H1 (cell line): ENCODE measurements at regions not wholly inside any gene's neighbourhood (a gene's known extent, or its start where the extent isn't known, plus 50 kb on each side); places are given as distances from the start of the nearest gene placed in this dataset.

Experiments
- CTCF ChIA-PET: fragments of 300-600 bp; sonication (Branson Sonifier 250); formaldehyde crosslinking; loops from one replicate; lab custom pipeline; 2021; ENCODE audit not compliant: partially characterized antibody; lab: Charles Lee
- POLR2A ChIA-PET: fragments of 300-600 bp; sonication (Branson Sonifier 250); formaldehyde crosslinking; loops from one replicate; lab custom pipeline; 2021; ENCODE audit warnings: inconsistent platforms; ENCODE audit not compliant: partially characterized antibody; lab: Charles Lee
- DNase-seq, 2 experiments: peaks; one replicate each; pipeline versions ENCODE4 v3.0.0 to v3.0.0-alpha.2; 2010 to 2022; ENCODE audit warnings: low spot score in 2 of 2, low read depth in 1 of 2, mixed read lengths in 1 of 2
- FAIRE-seq: peaks from 2 replicates; lab custom pipeline; 2011; peaks lifted over from hg19 to GRCh38; lab: Jason Lieb, UNC
- H2AFZ ChIP-seq: 2 replicates; pipeline ENCODE4 v1.8.1; 2012; ENCODE audit warnings: low read length, inconsistent platforms
- H2AK5ac ChIP-seq: 2 replicates; pipeline ENCODE4 v1.6.1; 2013; ENCODE audit warnings: low read depth, low read length
- H2BK120ac ChIP-seq: replicated peaks from 2 replicates; pipeline ENCODE3; 2013; ENCODE audit warnings: low read depth, low read length, inconsistent platforms
- H2BK12ac ChIP-seq: 2 replicates; pipeline ENCODE4 v1.6.1; 2013; ENCODE audit warnings: low read depth, low read length
- H2BK15ac ChIP-seq: 2 replicates; pipeline ENCODE4 v1.6.1; 2013; ENCODE audit warnings: low read length
- H2BK20ac ChIP-seq: 2 replicates; pipeline ENCODE4 v1.6.1; 2013; ENCODE audit warnings: low read length
- H2BK5ac ChIP-seq: 2 replicates; pipeline ENCODE4 v1.6.1; 2013; ENCODE audit warnings: low read depth, low read length
- H3K14ac ChIP-seq: 2 replicates; pipeline ENCODE4 v1.6.1; 2013; ENCODE audit warnings: inconsistent platforms; ENCODE audit not compliant: insufficient read length
- H3K18ac ChIP-seq: 2 replicates; pipeline ENCODE4 v1.6.1; 2013; ENCODE audit warnings: low read length; ENCODE audit errors: extremely low read depth
- H3K23ac ChIP-seq: 2 replicates; pipeline ENCODE4 v1.6.1; 2013; ENCODE audit warnings: inconsistent platforms; ENCODE audit not compliant: insufficient read length
- H3K23me2 ChIP-seq: 2 replicates; pipeline ENCODE4 v1.6.1; 2013; ENCODE audit warnings: low read depth, low read length
- H3K27ac ChIP-seq: 2 replicates; pipeline ENCODE4 v1.6.1; 2011; ENCODE audit warnings: low read depth, low read length, inconsistent platforms
- H3K27me3 ChIP-seq, 4 experiments: replicated peaks in 1 of 4; 1 replicate in 1 of 4; 2 replicates in 3 of 4; pipeline versions ENCODE4 v1.6.1 to v1.8.1; 2011 to 2013; ENCODE audit warnings: low read length in 3 of 4, mild to moderate bottlenecking in 3 of 4, inconsistent platforms in 2 of 4, mixed read lengths in 2 of 4, moderate library complexity in 1 of 4; ENCODE audit not compliant: control insufficient read depth in 3 of 4, insufficient read depth in 3 of 4; ENCODE audit errors: extremely low read depth in 1 of 4
- H3K36me3 ChIP-seq, 4 experiments: 2 replicates each; pipeline versions ENCODE4 v1.6.1 to v1.8.1; 2011 to 2013; ENCODE audit warnings: mild to moderate bottlenecking in 4 of 4, low read length in 3 of 4, moderate library complexity in 2 of 4, control low read depth in 1 of 4, inconsistent platforms in 1 of 4; ENCODE audit not compliant: insufficient read depth in 4 of 4, control insufficient read depth in 2 of 4
- H3K4ac ChIP-seq: replicated peaks from 2 replicates; pipeline ENCODE3; 2013; ENCODE audit warnings: low read length, low read depth, mixed read lengths, inconsistent platforms; ENCODE audit not compliant: insufficient read length
- H3K4me1 ChIP-seq, 4 experiments: replicated peaks in 1 of 4; 1 replicate in 1 of 4; 2 replicates in 3 of 4; pipeline versions ENCODE4 v1.6.1 to v1.8.1; 2011 to 2013; ENCODE audit warnings: low read length in 3 of 4, inconsistent platforms in 2 of 4, mixed read lengths in 1 of 4; ENCODE audit not compliant: insufficient read depth in 4 of 4, control insufficient read depth in 3 of 4
- H3K4me2 ChIP-seq, 2 experiments: 2 replicates each; pipeline versions ENCODE4 v1.6.1 to v1.8.1; 2011 to 2013; ENCODE audit warnings: low read depth in 2 of 2, low read length in 2 of 2, control low read depth in 1 of 2, inconsistent platforms in 1 of 2, mild to moderate bottlenecking in 1 of 2; ENCODE audit not compliant: insufficient read depth in 1 of 2
- H3K4me3 ChIP-seq, 4 experiments: fragments of 200-600, 300-600 bp in 1 of 4; sonication (generic), shearing (Covaris generic), sonication (Bioruptor Twin) in 1 of 4; 2 replicates each; pipeline versions ENCODE4 v1.5.1 to v1.8.1; 2011 to 2016; ENCODE audit warnings: low read length in 4 of 4, low read depth in 3 of 4, control low read depth in 2 of 4, inconsistent platforms in 2 of 4, mild to moderate bottlenecking in 2 of 4, mixed read lengths in 1 of 4, moderate library complexity in 1 of 4; ENCODE audit not compliant: insufficient read depth in 2 of 4; ENCODE audit errors: extremely low read depth in 1 of 4
- H3K56ac ChIP-seq: replicated peaks from 2 replicates; pipeline ENCODE3; 2013; ENCODE audit warnings: low read depth, mild to moderate bottlenecking, mixed read lengths, low read length, inconsistent platforms; ENCODE audit not compliant: insufficient read length
- H3K79me1 ChIP-seq: 2 replicates; pipeline ENCODE4 v1.6.1; 2013; ENCODE audit warnings: low read depth, low read length, control low read depth
- H3K79me2 ChIP-seq, 2 experiments: 2 replicates each; pipeline versions ENCODE4 v1.6.1 to v1.8.1; 2012 to 2013; ENCODE audit warnings: low read length in 2 of 2, mild to moderate bottlenecking in 2 of 2, inconsistent platforms in 1 of 2; ENCODE audit not compliant: insufficient read depth in 2 of 2, control insufficient read depth in 1 of 2
- H3K9ac ChIP-seq, 4 experiments: replicated peaks in 1 of 4; 1 replicate in 1 of 4; 2 replicates in 3 of 4; pipeline versions ENCODE4 v1.6.1 to v1.8.1; 2011 to 2013; ENCODE audit warnings: low read depth in 3 of 4, low read length in 3 of 4, control low read depth in 2 of 4, mild to moderate bottlenecking in 2 of 4, moderate library complexity in 2 of 4, inconsistent platforms in 1 of 4; ENCODE audit errors: extremely low read depth in 1 of 4
- H3K9me3 ChIP-seq, 2 experiments: 2 replicates each; pipeline versions ENCODE4 v1.6.1 to v1.8.1; 2012 to 2013; ENCODE audit warnings: mild to moderate bottlenecking in 2 of 2, moderate library complexity in 2 of 2, control low read depth in 1 of 2, inconsistent platforms in 1 of 2, low read depth in 1 of 2, low read length in 1 of 2, mixed read lengths in 1 of 2; ENCODE audit not compliant: insufficient read depth in 2 of 2
- H4K20me1 ChIP-seq, 2 experiments: replicated peaks in 1 of 2; 2 replicates each; pipeline versions ENCODE3 to v1.8.1; 2011 to 2013; ENCODE audit warnings: inconsistent platforms in 2 of 2, low read length in 2 of 2, mild to moderate bottlenecking in 1 of 2; ENCODE audit not compliant: insufficient read depth in 2 of 2, control insufficient read depth in 1 of 2
- H4K5ac ChIP-seq: 2 replicates; pipeline ENCODE4 v1.6.1; 2013; ENCODE audit warnings: low read length, low read depth, mixed read lengths, inconsistent platforms; ENCODE audit not compliant: insufficient read length
- H4K8ac ChIP-seq: 2 replicates; pipeline ENCODE4 v1.8.0; 2013; ENCODE audit warnings: mild to moderate bottlenecking, moderate library complexity, low read length, inconsistent platforms; ENCODE audit not compliant: insufficient read depth; ENCODE audit errors: extremely low read depth
- H4K91ac ChIP-seq: replicated peaks from 2 replicates; pipeline ENCODE3; 2013; ENCODE audit warnings: low read length, mixed read lengths, inconsistent platforms; ENCODE audit not compliant: insufficient read length
- RXRA ChIP-seq: IDR thresholded peaks from 2 replicates; pipeline ENCODE4 v1.6.1; 2011; ENCODE audit warnings: low read depth, mild to moderate bottlenecking, low read length, moderate library complexity; ENCODE audit not compliant: insufficient read depth
- WGBS, 2 experiments: shearing (Covaris generic) in 1 of 2; methylation state at CpG; one replicate each; pipeline versions ENCODE4 v1.1.6 to v1.1.7; 2013 to 2015; ENCODE audit warnings: low lambda C conversion rate in 2 of 2, mixed read lengths in 2 of 2, inconsistent platforms in 1 of 2, low coverage in 1 of 2, missing lambda C conversion rate in 1 of 2; ENCODE audit not compliant: insufficient replicate concordance in 2 of 2, insufficient coverage in 1 of 2, insufficient read length in 1 of 2; ENCODE audit errors: extremely low coverage in 1 of 2, missing lambda C conversion rate in 1 of 2; 5-methylcytosine and 5-hydroxymethylcytosine counted together

DNA sequence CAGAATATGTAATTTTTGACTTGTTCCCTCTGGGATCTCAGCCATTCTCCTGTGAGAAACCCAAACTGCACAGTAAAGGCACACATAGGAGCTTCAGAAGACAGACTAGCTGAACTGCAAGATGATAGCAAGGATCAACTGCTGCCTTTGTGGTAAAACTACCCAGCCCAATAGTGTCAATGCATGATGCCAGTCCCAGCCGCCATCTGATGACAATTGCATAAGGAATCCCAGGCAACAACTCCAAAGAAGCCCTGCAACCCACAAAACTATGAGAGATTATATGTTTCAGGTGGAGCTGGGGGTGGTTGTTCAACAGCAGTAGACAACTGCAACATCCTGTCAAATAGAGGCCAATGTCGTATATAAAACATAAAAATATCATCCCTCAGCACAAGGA, 192.4 kb upstream of the ARPP21 start:
- Histone ChIP-seq H3K79me1 (no peaks in the 10 kb centered on the region), H3K23ac (no peak overlapping the region), H3K56ac (no peak overlapping the region), H3K18ac (no peak overlapping the region), H2BK20ac (no peak overlapping the region), H3K79me2 (no peaks in the 10 kb centered on the region), H3K4me2 (no peak overlapping the region), H4K5ac (no peak overlapping the region), H3K4ac (no peak overlapping the region), H3K14ac (no peak overlapping the region), H3K4me3 (no peak overlapping the region), H2BK120ac (no peak overlapping the region), H2AK5ac (no peak overlapping the region), H2BK5ac (no peak overlapping the region), H3K4me1 (no peaks in the 10 kb centered on the region), H4K91ac (no peak overlapping the region), H3K9me3 (no peaks in the 10 kb centered on the region), H2BK12ac (no peak overlapping the region), H3K27me3 (no peaks in the 10 kb centered on the region), H4K20me1 (no peaks in the 10 kb centered on the region), H4K8ac (no peak overlapping the region), H3K27ac (no peak overlapping the region)
- DNase-seq (no peak), FAIRE-seq (no peak)
- CTCF ChIA-PET = interaction anchor here (0.6 kb wide), 1 partner anchor 416 kb away, joined by 3 read pairs; no protein-coding TSS in a partner anchor
- TF ChIP-seq RXRA = no peak
- TF ChIP-seq, all 59 proteins: peak for 0
- H3K23me2 ChIP-seq = no peaks in the 10 kb centered on the region
- no peak overlapping the region for H2BK15ac ChIP-seq
- POLR2A ChIA-PET = no interaction called here
- 93% methylated on average over 2 of the region's 2 CpGs; no CpG with 5 or more reads in 1 of the 2 experiments for WGBS, 2 experiments
- no peak overlapping the region for H3K9ac ChIP-seq
- 0 out of 2 replicates have a peak overlapping the region, but pooled peaks have one; percentile 62 for H2AFZ ChIP-seq
- no peaks in the 10 kb centered on the region for H3K36me3 ChIP-seq
